Suppressor macrophage treated with lipopolysaccharide for 1 hour (primary cell): ENCODE measurements at regions not wholly inside any gene's neighbourhood (a gene's known extent, or its start where the extent isn't known, plus 50 kb on each side); places are given as distances from the start of the nearest gene placed in this dataset.

ENCODE experiments used
- DNase-seq, 3 donors: peaks; one replicate each; pipeline ENCODE4 v3.0.0-alpha.2; 2020 to 2022

DNA sequence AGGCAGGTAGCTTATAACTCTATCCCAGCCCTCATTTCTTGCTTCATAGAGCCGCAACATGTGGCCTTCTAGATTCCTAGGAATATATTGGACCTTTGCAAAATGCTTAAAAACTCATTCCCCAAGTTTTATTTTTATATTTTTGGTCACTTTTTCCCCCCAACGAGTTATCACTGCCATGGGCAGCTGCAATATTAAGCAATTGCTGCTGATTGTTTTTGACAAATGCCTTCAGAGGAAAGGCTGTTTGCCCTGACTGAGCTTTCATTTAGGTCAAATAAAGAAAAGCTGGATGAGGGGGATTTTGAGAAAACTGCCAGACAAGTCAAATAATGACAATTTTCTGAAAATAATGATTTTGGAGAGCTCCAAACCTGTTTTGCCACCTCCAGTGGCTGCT is 976.9 kb upstream of the MBL2 start:
- no peak for DNase-seq

DNA sequence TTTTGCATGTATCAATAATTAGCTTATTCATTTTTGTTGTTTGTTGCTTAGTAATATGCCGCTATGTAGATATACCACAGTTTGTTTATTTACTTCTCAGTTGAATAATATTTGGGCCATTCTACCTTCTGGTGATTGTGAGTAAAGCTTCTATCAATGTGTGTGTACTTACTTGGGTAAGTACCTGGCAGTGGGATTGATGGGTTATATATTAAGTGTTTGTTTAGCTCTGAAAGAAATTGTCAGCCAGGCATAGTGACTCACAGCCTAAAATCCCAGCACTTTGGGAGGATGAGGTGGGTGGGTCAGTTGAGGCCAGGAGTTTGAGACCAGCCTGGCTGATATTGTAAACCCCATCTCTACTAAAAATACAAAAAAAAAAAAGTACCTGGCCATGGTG is 975.7 kb upstream of the MBL2 start:
- DNase-seq = no peak

DNA sequence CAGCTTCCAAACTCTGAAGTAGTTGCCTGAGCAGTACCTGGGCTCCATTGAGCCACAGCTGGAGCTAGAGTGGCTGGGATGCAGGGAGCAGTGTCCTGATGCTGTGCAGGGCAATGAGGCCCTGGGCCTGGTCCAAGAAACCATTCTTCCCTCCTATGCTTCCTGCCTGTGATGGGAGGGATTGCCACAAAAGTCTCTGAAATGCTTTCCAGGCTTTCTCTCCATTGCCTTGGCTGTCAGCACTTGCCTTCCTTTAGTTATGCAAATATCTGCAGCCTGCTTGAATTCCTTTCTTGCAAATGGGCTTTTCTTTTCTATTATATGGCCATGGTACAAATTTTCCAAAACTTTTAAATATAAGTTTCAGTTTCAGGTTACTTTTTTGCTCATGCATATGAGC is 972.2 kb upstream of the MBL2 start:
- DNase-seq = no peak

DNA sequence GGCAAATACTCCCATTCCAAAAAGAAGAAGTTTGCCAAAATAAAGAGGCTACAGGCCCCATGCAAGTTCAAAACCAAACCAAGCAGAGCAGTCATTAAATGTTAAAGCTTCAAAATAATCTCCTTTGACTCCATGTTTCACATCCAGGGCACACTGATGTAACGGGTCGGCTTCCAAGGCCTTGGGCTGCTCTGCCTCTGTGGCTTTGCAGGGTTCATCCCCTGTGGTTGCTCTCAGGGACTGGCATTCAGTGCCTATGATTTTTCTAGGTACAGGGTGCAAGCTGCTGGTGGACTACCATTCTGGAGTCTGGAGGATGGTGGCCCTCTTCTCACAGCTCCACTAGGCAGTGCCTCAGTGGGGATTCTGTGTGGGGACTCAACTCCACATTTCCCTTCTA is 971.6 kb upstream of the MBL2 start:
- no peak for DNase-seq

DNA sequence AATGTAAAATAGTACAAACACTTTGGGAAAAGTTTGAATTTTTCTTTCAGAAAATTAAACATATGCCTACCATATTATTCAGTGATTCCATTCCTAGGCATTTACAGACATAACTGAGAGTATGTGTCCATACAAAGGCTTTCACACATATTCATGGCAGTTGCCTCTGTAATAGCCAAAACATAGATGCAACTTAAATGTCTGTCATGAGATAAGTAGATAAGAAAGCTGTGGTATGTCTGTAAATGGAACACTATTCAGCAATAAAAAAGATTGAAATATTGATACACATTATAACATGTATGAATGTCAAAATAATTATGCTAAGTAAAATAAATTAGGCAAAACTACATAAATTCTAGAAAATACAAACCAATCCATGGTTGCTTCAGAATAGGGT is 964.5 kb upstream of the MBL2 start:
- no peak for DNase-seq

DNA sequence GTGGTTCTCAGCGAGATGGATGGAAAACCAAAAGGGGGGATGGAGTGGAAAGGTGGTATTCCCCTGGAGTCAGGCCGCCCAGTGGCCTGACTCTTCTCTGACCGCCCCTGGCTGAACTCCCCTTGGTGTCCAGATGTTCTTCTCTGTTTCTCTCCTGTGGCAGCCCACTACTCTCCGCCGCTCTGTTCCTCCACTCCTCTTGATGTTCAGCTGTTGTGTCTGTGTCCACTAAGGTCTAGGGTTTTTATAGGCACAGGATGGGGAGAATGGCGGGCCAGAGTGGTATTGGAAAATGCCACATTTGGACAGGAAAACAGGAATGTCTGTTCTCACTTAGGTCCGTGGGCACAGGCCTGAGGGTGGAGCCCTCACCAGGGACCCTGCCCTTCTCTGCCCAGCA is 954.3 kb upstream of the MBL2 start:
- no peak for DNase-seq

DNA sequence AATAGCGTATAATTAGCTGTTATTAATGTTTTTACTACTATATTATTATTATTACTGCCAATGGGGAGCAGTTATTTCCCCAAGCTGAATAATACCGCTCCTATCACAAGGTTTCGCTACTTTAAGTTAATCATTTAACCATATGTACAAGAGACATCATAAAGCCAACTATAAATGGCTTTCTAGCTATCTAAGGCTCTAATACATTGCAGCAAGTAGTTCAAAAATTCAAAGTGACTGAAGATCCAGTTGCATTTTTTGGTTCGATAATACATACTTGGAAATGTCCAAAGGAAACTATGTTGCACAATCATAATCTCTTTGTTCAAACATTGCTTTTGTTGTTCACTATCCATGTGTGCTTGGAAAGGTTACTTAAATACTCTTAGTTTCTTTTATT is 952.0 kb upstream of the MBL2 start:
- DNase-seq = no peak

DNA sequence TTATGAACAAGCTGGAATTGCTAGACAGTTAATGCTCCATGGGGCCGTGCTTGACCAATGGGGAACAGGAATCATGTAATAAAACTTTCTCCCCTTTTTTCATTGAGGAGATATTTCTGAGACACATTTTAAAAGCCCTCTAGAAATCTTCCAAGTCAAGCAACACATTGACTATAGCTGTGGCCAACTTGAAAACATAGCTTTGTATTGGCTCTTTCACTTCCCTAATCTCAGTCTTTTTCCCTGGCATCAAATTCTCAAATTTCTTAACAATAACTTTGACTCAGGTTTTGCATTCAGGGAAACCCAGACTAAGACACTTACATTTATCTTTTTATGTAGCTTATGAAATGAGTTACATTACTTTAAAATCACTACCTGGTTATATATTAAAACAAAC is 947.1 kb upstream of the MBL2 start:
- no peak for DNase-seq

DNA sequence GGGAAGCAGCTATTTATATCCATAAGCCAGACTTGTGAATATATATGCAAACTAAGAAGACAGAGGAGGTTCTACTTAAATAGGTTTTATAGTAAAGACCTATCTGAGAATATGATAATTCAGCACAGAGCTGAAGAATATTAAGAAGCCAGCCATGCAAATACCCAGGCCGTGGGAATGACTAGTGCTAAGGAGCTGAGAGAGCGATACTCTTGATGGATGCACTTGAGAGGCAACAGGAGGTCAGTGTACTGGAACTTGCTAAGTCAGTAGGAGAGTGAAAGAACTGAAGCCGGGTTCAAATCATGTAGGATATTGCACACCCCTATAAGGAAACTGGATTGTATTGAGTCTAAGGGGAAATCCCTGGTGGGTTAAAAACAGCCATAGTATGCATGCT is 943.6 kb upstream of the MBL2 start:
- DNase-seq = no peak

DNA sequence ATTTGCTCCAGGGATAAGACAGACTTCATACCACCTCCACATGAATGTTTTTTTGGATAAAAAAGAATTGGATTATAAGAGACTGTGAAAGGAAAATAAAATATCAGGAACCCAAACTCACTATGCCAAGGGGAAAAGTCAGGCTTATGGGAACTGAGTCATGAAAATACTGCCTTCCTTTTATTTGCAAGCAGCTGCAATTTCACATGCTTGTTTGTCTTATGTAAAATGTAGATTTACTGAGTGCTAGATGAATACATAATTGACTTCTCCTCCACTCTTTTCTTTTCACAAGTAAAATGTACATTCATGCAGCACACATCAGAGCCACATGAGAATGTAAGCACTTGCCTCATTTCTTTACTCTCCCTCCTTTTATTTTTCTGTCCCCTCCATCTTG is 940.8 kb upstream of the MBL2 start:
- DNase-seq = no peak

DNA sequence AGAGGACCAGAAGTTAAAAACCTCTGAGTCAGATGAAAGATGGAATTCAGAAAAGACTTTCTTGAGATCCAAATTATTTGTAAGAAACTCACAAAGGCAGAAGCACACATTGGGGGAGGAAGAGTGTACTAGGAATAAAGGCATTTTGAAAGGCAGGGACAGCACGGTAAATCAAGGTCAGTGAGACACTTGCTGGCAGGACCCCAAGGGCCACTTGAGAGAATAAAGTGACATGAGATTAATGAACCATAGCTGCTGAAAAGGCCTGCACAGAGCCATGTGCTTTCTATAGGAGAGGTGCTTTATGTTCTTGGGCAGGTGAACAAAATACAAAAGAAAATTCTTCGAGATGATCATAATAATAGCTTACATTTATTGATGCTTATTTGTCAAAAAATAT is 929.9 kb upstream of the MBL2 start:
- DNase-seq = no peak

DNA sequence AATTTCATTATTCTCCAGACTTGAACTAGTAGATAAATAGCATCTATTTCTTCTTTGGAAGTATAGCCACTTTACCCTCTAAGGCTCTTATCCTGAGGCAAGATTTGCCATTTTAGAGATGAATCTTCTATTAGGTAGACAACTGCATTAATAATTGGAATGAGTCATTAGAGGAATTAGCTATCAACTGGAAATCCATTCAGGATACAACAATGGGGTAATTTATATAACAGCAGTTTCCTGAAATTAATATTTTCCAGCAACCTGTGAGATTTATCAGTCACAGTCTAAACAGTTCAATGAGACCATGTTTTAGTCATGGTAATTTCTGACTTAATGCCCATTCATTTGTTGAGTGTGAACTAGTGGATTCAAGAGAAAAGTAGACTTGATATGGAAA is 928.6 kb upstream of the MBL2 start:
- no peak for DNase-seq

DNA sequence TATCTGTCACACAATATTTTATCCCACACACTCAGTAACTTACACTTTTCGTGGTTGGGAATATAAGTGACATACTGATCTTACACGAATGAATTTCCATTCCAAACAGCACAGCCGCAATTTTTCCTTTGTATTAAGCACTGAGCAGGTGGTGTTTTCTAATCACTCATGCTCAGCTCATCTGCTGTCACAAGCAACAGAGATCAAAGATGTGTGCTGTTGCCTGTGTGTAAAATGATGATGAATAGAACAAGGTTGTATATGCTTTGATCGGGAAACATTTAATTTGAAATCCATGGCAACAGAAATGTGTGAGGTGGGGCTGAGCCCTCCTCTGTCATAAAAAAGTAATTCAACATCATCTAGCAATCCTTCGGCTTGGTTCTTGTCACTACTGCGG is 927.7 kb upstream of the MBL2 start:
- no peak for DNase-seq

DNA sequence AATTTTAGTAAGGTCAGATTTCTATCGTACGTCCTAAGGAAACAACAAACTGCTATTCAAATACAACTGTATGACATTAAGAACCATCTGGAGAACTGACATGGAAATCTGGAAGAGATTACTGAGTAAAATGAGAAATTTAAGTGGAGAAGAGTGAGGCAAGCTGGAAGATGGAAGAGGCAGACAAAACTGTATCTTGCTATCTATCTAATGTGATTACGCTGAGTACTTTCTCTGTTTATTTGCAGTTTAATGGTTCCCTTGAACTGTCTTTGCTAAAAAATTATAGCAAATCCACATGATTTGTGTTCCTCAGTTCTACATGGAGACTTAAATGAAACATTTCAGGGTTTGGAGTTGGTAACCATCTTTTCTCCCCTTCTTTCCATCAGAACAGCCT is 927.1 kb upstream of the MBL2 start:
- no peak for DNase-seq

DNA sequence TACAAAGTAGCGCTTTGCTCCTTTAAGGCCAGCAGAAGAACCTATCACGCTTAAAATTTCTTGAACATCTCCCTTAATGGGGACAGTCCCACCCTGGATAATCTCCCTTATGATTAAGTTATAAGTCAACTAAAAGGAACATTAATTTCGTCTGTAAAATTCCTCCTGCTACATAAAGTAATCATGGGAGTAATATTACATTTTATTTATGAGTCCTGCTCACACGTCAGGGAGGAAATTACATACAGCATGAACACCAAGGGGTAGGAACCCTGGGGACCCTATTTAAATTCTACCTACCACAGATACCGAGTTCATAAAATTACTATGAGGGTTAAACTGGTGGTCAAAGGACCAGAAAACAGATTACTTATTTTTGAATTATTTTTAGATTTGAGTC is 926.6 kb upstream of the MBL2 start:
- no peak for DNase-seq

DNA sequence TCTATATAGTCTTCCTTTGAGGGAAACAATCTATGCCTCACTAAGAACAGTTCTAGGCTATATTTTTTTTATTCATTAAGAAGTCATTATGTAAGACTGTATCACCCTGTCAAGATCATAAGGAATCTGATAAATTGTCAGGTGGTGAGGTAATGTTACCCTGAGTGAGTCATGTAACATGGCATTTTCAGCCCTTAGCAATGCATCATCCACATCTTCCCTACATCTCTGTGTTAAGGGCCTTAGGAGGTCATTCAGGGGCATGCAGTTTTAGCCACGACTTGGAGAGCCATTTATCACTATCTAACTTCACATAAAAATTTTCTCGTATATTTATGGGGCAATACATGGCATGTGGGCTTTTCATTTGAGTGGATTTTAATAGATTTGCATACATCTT is 924.5 kb upstream of the MBL2 start:
- no peak for DNase-seq

DNA sequence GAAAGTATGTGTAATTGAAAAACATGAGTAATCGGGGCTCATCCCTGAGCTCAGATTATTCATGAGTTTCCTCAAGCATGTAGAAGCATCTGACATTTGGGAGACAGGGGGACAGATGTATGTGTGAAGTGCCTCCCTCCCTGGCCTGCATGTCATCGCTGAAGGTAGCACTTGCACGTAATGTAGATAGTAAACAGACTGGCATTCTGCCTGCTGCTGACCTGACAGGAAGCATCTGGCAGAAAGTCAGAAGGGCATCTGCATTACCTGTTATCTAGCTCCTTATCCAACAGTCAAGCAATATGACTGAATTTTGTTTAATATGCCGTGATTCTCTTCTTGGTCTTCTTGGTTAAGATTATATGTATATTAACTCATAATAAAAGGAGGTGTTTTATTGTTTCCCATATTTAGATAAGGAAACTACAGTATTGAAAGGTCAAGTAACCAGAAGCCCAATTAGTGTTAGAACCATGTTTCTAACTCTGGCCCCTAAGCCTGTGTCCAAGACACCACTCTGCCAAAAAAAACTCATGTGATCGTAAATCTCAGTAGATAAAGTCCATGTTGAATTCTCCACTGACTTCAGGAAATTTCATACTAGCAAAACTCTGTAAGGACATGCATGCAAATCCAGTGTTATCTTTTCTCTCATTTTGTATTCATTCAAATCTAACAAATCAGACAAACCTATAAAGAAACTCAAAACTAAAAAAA is 918.1 kb upstream of the MBL2 start:
- DNase-seq = no peak

DNA sequence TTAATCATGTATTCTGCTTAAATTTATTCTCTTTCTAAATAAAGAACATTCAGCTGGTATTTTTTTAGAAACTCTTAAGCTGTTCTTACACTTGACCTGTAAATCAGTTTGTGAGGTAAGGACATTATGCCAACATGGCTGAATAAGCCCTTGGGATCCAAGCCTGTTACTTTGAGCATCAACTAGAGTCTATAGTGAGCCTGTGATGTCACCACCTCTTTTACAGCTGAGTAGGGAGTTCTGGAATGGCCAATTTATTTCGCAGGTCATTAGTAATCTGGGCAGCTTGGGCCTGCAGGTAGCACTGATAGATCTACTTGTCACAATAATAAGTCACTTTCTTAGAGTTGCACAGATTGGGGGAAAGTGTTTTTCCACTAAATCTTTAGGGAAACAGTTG is 915.2 kb upstream of the MBL2 start:
- DNase-seq = no peak

DNA sequence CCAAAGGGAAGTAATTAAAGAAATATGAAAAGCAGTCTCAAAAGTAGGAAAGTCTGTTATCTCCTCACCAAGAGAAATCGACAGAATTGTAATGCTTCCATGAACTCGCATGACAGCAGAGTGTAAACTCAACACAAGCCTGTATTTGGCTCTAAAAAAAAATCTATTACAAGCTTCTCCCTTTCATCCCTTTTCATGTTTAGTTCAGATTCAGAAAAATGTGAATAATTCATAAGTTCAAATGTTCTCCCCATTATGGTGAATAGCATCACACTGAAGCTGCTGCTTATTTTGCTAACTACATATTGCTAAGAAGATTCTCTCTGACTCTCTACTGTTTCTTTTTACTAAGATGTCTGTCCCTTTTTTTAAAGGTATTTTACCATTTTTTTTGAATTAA is 910.3 kb upstream of the MBL2 start:
- DNase-seq = no peak

DNA sequence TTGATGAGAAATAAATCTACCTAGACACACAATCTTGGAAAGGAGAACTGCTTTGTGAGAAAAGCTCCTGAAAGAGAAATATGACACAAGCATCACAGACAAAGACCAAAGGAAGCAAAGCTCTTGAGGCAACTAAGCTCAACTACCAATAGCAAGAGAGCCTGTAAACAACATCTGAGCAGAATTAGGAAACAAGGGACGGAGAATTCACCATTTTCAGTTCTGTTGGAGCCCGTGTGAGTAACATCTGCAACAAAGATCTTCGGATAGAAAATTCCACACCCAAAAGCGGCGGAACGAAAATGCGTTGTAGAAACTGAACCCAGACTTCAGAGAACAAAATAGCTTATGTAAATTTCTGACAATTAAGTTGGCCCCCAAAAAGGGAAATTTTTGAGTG is 909.9 kb upstream of the MBL2 start:
- DNase-seq = no peak

DNA sequence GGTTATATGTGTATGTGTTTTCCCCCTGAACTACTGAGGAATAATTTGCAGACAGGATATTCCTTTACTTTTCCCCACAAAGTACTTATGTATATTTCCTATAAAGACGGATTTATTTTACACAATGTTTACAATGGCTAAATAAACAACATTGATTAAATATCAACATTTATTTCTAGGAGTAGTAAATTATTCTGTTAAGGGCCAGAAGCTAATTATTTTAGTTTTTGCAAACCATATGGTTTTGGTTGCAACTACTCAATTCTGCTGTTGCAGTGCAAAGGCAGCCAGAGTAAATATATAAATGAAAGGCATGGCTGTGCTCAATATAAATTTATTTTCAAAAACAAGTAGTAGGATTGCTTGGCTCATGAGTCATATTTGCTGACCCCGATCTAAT is 907.1 kb upstream of the MBL2 start:
- DNase-seq = no peak

DNA sequence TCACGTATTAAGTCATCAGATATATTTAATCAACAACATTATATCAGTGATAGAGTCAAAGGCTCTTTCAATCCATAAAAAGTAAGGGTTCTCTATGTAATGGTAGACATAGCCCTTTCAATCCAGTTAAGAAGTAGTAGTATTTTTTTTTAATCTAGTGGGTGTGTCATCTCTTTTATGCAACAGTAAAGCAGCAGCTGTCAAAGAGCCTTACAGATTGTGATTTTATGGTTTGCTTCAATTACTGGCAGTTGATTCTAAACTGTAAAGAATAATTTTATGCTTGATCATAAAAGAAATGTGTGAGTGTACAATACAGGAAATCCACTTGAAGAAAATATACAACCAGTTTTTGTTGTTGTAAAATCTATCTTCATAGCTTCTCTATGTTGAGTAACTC is 902.6 kb upstream of the MBL2 start:
- no peak for DNase-seq

DNA sequence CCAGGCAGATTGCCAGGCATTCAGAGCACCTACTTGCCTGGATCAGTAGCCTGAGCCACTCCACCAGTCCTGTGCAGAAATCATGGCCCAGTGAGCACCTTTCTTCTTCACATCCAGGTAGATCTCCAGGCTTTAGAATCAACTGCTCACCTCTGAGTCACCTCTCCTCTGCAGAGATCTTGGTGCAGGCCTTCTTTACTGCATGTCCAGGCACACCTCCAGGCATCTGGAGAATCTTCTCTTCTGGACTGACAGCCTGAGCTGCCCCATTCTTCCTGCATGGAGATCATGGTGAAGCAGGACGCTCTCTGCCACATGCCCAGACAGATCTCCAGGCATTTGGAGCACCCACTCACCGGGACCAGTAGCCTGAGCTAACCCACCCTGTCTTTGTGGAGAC is 894.5 kb upstream of the MBL2 start:
- no peak for DNase-seq

DNA sequence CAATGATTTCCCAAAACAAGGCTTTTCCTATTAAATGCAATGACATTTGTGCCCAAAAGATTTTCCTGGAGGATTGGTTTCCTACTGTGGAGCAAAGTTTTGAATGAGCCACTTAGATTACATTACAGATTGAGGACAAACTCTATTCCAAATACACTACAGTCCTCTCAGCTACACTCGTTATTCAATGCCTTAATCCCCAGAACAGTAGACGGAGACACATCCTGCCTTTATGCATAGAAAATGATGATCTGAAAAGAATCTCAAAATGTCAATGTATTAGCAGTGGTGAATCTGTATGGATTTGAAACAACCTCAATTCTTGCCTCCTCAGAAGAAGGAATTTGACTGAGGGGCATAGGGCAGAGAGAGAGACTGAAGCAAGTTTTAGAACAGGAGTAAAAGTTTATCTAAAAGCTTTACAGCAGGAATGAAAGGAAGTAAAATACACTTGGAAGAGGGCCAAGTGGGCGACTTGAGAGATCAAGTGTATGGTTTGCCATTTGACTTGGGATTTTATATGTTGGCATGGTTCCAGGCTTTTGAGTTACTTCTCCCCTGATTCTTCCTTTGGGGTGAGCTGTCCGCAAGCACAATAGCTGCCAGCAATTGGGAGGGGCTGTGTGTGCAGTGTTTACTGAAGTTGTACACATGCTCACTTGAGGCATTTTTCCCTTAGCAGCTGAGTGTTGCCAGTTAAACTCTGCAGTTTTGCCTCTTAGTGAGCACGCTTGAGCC is 891.9 kb upstream of the MBL2 start:
- DNase-seq = no peak

DNA sequence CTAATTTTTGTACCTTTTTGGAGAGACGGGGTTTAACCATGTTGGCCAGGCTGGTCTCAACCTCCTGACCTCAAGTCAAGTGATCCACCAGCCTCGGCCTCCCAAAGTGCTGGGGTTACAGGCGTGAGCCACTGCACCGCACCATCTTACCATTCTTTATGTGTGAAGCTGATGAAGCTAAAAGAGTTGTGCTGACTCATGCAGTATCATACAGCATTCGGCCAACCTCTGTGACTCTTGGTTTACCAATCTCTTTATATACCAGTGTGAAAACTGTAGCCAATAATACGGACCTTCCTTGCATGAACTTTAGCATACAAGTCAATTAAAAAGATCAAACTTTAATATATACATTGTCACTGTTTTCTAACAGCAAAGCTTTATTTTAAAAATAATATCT is 878.2 kb upstream of the MBL2 start:
- no peak for DNase-seq
